ENCODE measurements at regions not wholly inside any gene's neighbourhood (a gene's known extent, or its start where the extent isn't known, plus 50 kb on each side); places are given as distances from the start of the nearest gene placed in this dataset.

GRCh38 chr3:59334585-59334984 is 284.8 kb upstream of the CFAP20DC start:
- WGBS, 2 experiments (ENCODE audit: insufficient coverage in 1 of 2, insufficient read length in 1 of 2): 73% methylated on average over 2 of the region's 2 CpGs; no CpG with 5 or more reads in 1 of the 2 experiments
- TF ChIP-seq CTCF (conservative IDR thresholded peaks at IDR 0.05): no peak
- Mint-ChIP-seq H3K9me3 (peaks cover 12% of the 10 kb centered on the region), H3K4me3 (no peak overlapping the region), H3K27ac (no peak overlapping the region), H3K4me1 (no peaks in the 10 kb centered on the region), H3K27me3 (ENCODE audit: insufficient read depth) (peaks cover 1% of the 10 kb centered on the region), H3K36me3 (ENCODE audit: low read depth) (peaks cover 2% of the 10 kb centered on the region)
- no peaks in the 10 kb centered on the region for H3K36me3 ChIP-seq (ENCODE audit: control insufficient read depth, insufficient read depth, low read length)
- no peak for DNase-seq
- H3K9me3 ChIP-seq (ENCODE audit: control insufficient read depth, low read length): no peaks in the 10 kb centered on the region
- no peaks in the 10 kb centered on the region for H3K4me1 ChIP-seq (ENCODE audit: control insufficient read depth, insufficient read depth, low read length)
- H3K27ac ChIP-seq (ENCODE audit: low read depth, low read length): no peak overlapping the region
- H3K9ac ChIP-seq (ENCODE audit: extremely low read depth, low read length, poor library complexity, severe bottlenecking): no peak overlapping the region
- no peaks in the 10 kb centered on the region for H3K27me3 ChIP-seq (ENCODE audit: control insufficient read depth, insufficient read depth, low read length, poor library complexity, severe bottlenecking)
- H3K4me3 ChIP-seq (ENCODE audit: low read length): no peak overlapping the region

GRCh38 chr3:59327376-59327808 is 277.6 kb upstream of the CFAP20DC start:
- Mint-ChIP-seq H3K4me1 (peaks cover 14% of the 10 kb centered on the region), H3K27ac (no peak overlapping the region), H3K9me3 (no peaks in the 10 kb centered on the region), H3K4me3 (no peak overlapping the region), H3K36me3 (ENCODE audit: low read depth) (no peaks in the 10 kb centered on the region), H3K27me3 (ENCODE audit: insufficient read depth) (peaks cover 2% of the 10 kb centered on the region)
- DNase-seq: peak; percentile 56
- 55 to 82% methylated on average over 2 to 3 of the region's 3 CpGs for WGBS, 2 experiments (ENCODE audit: insufficient coverage in 1 of 2, insufficient read length in 1 of 2)
- no peaks in the 10 kb centered on the region for H3K4me1 ChIP-seq (ENCODE audit: control insufficient read depth, insufficient read depth, low read length)
- no peak overlapping the region for H3K27ac ChIP-seq (ENCODE audit: low read depth, low read length)
- no peaks in the 10 kb centered on the region for H3K36me3 ChIP-seq (ENCODE audit: control insufficient read depth, insufficient read depth, low read length)
- no peaks in the 10 kb centered on the region for H3K27me3 ChIP-seq (ENCODE audit: control insufficient read depth, insufficient read depth, low read length, poor library complexity, severe bottlenecking)
- H3K9ac ChIP-seq (ENCODE audit: extremely low read depth, low read length, poor library complexity, severe bottlenecking): no peak overlapping the region
- no peaks in the 10 kb centered on the region for H3K9me3 ChIP-seq (ENCODE audit: control insufficient read depth, low read length)
- H3K4me3 ChIP-seq (ENCODE audit: low read length): no peak overlapping the region
- TF ChIP-seq CTCF (conservative IDR thresholded peaks at IDR 0.05): no peak

- peak; percentile 76 for DNase-seq
- H3K27me3 ChIP-seq (ENCODE audit: control insufficient read depth, insufficient read depth, low read length, poor library complexity, severe bottlenecking): no peaks in the 10 kb centered on the region
- TF ChIP-seq CTCF (conservative IDR thresholded peaks at IDR 0.05): peak; percentile 80
- no peaks in the 10 kb centered on the region for H3K4me1 ChIP-seq (ENCODE audit: control insufficient read depth, insufficient read depth, low read length)
- Mint-ChIP-seq H3K36me3 (ENCODE audit: low read depth) (no peaks in the 10 kb centered on the region), H3K27ac (no peak overlapping the region), H3K4me3 (no peak overlapping the region), H3K9me3 (no peaks in the 10 kb centered on the region), H3K4me1 (peaks cover 15% of the 10 kb centered on the region), H3K27me3 (ENCODE audit: insufficient read depth) (peaks cover 2% of the 10 kb centered on the region)
- H3K4me3 ChIP-seq (ENCODE audit: low read length): no peak overlapping the region
- H3K27ac ChIP-seq (ENCODE audit: low read depth, low read length): no peak overlapping the region
- no peaks in the 10 kb centered on the region for H3K36me3 ChIP-seq (ENCODE audit: control insufficient read depth, insufficient read depth, low read length)
- 92 to 93% methylated on average over 6 of the region's 6 CpGs for WGBS, 2 experiments (ENCODE audit: insufficient coverage in 1 of 2, insufficient read length in 1 of 2)
- no peak overlapping the region for H3K9ac ChIP-seq (ENCODE audit: extremely low read depth, low read length, poor library complexity, severe bottlenecking)
- no peaks in the 10 kb centered on the region for H3K9me3 ChIP-seq (ENCODE audit: control insufficient read depth, low read length)
Observed at GRCh38 chr3:59326246-59327024, 276.6 kb upstream of the CFAP20DC start.

Data from endodermal cell (in vitro differentiated cells).